ENCODE measurements at regions not wholly inside any gene's neighbourhood (a gene's known extent, or its start where the extent isn't known, plus 50 kb on each side); places are given as distances from the start of the nearest gene placed in this dataset.

DNA sequence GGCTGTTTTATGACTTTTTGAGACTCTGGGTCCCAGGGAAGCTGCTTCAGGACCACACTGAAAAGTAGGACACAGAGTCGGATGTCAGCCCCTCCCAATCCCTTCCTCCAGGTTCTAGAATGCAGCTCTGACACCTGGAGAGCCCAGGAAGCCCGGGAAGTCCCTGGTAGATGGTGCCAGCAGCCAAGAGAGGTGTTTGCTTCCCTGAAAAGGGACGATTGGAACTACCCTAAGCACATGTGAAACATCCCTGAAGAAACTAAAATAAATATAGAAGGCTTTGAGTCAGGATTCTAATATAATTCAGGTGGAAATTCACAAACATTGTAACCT is 163.2 kb upstream of the CYRIA start:
- Mint-ChIP-seq H3K27ac (no peak overlapping the region), H3K9me3 (peaks cover 3% of the 10 kb centered on the region)
- DNase-seq (ENCODE audit: low spot score) = no peak

DNA sequence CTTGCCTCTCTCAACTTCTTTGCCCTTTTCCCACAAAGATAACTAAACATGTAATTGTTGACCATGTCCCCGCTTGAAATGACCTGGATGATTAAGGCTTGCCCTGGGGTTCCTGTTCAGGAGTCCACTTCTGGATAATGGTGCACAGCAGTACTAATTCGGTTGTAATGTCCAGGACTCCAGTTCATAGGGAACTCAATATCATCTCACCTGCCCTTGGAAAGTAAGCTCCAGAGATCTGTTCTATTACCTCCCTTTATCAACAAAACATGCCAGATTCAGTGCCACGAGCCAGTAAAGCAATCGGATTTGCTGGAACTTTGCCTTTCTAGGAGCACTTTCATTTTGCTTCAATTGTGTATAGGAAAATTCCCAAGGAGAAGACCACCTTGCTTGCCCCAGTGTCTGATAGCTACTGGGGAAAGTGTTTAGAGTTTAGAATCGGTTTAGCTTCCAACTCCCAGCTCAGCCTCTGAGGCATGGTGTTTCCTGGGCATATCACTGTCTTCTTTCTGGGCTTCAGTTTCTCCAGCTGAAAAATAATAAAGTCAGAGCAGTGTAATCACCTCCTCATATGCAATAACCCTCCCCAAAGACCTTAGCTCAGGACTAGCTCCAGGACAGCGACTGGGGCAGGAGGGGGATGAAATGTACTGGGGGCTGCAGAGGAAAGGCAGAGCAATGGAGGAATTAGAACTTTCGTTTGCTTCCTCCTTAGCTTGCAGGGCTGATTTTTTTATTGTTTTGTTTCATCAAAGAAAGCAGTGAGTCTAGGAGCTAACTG is 162.6 kb upstream of the CYRIA start:
- Histone ChIP-seq H3K36me3 (no peaks in the 10 kb centered on the region), H3K79me2 (ENCODE audit: low read depth) (no peaks in the 10 kb centered on the region), H3K4me3 (no peak overlapping the region), H2AFZ (replicated peaks) (peak overlapping the region; percentile 11), H3K9ac (no peak overlapping the region), H3K9me3 (ENCODE audit: low read depth) (no peaks in the 10 kb centered on the region), H3K27ac (no peak overlapping the region), H3K4me2 (no peak overlapping the region), H3K27me3 (no peaks in the 10 kb centered on the region), H3F3A (ENCODE audit: low read depth) (no peaks in the 10 kb centered on the region), H4K20me1 (ENCODE audit: low read depth) (no peaks in the 10 kb centered on the region), H3K4me1 (no peaks in the 10 kb centered on the region)
- TF ChIP-seq EZH2 (IDR thresholded peaks at IDR 0.05) (no peak), EZH2phosphoT487 (IDR thresholded peaks at IDR 0.05) (no peak)
- TF ChIP-seq, protein P1, sequence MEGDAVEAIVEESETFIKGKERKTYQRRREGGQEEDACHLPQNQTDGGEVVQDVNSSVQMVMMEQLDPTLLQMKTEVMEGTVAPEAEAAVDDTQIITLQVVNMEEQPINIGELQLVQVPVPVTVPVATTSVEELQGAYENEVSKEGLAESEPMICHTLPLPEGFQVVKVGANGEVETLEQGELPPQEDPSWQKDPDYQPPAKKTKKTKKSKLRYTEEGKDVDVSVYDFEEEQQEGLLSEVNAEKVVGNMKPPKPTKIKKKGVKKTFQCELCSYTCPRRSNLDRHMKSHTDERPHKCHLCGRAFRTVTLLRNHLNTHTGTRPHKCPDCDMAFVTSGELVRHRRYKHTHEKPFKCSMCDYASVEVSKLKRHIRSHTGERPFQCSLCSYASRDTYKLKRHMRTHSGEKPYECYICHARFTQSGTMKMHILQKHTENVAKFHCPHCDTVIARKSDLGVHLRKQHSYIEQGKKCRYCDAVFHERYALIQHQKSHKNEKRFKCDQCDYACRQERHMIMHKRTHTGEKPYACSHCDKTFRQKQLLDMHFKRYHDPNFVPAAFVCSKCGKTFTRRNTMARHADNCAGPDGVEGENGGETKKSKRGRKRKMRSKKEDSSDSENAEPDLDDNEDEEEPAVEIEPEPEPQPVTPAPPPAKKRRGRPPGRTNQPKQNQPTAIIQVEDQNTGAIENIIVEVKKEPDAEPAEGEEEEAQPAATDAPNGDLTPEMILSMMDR (IDR thresholded peaks at IDR 0.05) = no peak
- Mint-ChIP-seq H3K36me3 (no peaks in the 10 kb centered on the region), H3K9me3 (peaks cover 3% of the 10 kb centered on the region), H3K4me1 (no peaks in the 10 kb centered on the region), H3K27ac (no peak overlapping the region), H3K27me3 (ENCODE audit: insufficient read depth, low read depth) (peaks cover 3% of the 10 kb centered on the region), H3K4me3 (no peak overlapping the region)
- no peak for DNase-seq (ENCODE audit: low spot score)

More for the DNA sequence above, 163.2 kb upstream of the CYRIA start:
- Histone ChIP-seq H3K36me3 (no peaks in the 10 kb centered on the region), H3K79me2 (ENCODE audit: low read depth) (no peaks in the 10 kb centered on the region), H4K20me1 (ENCODE audit: low read depth) (no peaks in the 10 kb centered on the region), H2AFZ (replicated peaks) (peak overlapping the region; percentile 11), H3K4me3 (no peak overlapping the region), H3F3A (ENCODE audit: low read depth) (no peaks in the 10 kb centered on the region), H3K4me2 (no peak overlapping the region), H3K9me3 (ENCODE audit: low read depth) (no peaks in the 10 kb centered on the region), H3K4me1 (no peaks in the 10 kb centered on the region), H3K27me3 (no peaks in the 10 kb centered on the region), H3K27ac (no peak overlapping the region), H3K9ac (no peak overlapping the region)
- Mint-ChIP-seq H3K4me3 (no peak overlapping the region), H3K4me1 (no peaks in the 10 kb centered on the region), H3K27me3 (ENCODE audit: insufficient read depth, low read depth) (peaks cover 3% of the 10 kb centered on the region), H3K36me3 (no peaks in the 10 kb centered on the region)
- TF ChIP-seq EZH2phosphoT487 (IDR thresholded peaks at IDR 0.05) (no peak), EZH2 (IDR thresholded peaks at IDR 0.05) (no peak)
- TF ChIP-seq, protein P1 (IDR thresholded peaks at IDR 0.05) = no peak

DNA sequence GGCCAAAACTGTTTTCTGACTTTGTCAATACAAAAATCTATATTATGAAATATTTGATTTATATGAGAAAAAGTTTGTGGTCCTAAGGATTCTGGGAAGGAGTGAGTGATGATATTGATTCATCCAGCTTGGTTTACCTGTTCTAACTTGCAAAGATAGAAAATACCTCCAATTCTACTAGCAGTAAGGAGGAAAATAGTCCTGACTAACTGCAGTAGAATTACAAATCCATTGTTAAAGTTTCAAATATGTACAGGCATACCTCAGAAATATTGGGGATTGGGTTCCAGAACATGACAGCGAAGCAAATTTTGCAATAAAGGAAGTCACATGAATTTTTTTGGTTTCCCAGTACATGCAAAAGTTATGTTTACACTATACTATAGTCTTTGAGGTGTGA is 158.8 kb upstream of the CYRIA start:
- Histone ChIP-seq H3K79me2 (ENCODE audit: low read depth) (no peaks in the 10 kb centered on the region), H3K9me3 (ENCODE audit: low read depth) (no peaks in the 10 kb centered on the region), H3K27ac (no peak overlapping the region), H3K4me1 (no peaks in the 10 kb centered on the region), H3K9ac (no peak overlapping the region), H4K20me1 (ENCODE audit: low read depth) (no peaks in the 10 kb centered on the region), H3K36me3 (no peaks in the 10 kb centered on the region), H3K4me2 (no peak overlapping the region), H3K27me3 (no peaks in the 10 kb centered on the region), H3F3A (ENCODE audit: low read depth) (no peaks in the 10 kb centered on the region), H2AFZ (replicated peaks) (no peak overlapping the region), H3K4me3 (no peak overlapping the region)
- Mint-ChIP-seq H3K9me3 (peaks cover 3% of the 10 kb centered on the region), H3K36me3 (no peaks in the 10 kb centered on the region), H3K27ac (no peak overlapping the region), H3K4me3 (no peak overlapping the region), H3K27me3 (ENCODE audit: insufficient read depth, low read depth) (peaks cover 3% of the 10 kb centered on the region), H3K4me1 (no peaks in the 10 kb centered on the region)
- DNase-seq (ENCODE audit: low spot score) = no peak
- no peak for TF ChIP-seq EZH2phosphoT487 (IDR thresholded peaks at IDR 0.05)
- TF ChIP-seq, protein P1 (IDR thresholded peaks at IDR 0.05) = no peak
- no peak for TF ChIP-seq EZH2 (IDR thresholded peaks at IDR 0.05)

Measured in neural progenitor cell (in vitro differentiated cells).